ENCODE measurements at regions not wholly inside any gene's neighbourhood (a gene's known extent, or its start where the extent isn't known, plus 50 kb on each side); places are given as distances from the start of the nearest gene placed in this dataset.

- H3K27me3 ChIP-seq (ENCODE audit: control insufficient read depth, low read length), result no peaks in the 10 kb centered on the region
- TF ChIP-seq CTCF (IDR thresholded peaks at IDR 0.05; ENCODE audit: low read depth, low read length, poor library complexity, severe bottlenecking) (no peak), EZH2phosphoT487 (IDR thresholded peaks at IDR 0.05; ENCODE audit: borderline replicate concordance, low read length) (no peak)
- H3K4me2 ChIP-seq (ENCODE audit: low read length), result no peak overlapping the region
- H3F3A ChIP-seq (ENCODE audit: control insufficient read depth, insufficient read depth), result no peaks in the 10 kb centered on the region
- H3K36me3 ChIP-seq (ENCODE audit: control insufficient read depth, low read length), result no peaks in the 10 kb centered on the region
- no peaks in the 10 kb centered on the region for H3K79me2 ChIP-seq (ENCODE audit: control insufficient read depth, low read length)
- no peak overlapping the region for H3K27ac ChIP-seq (ENCODE audit: low read depth, low read length)
- peaks cover 9% of the 10 kb centered on the region; the same call in 1 of the 2 replicates for H3K9me3 ChIP-seq (ENCODE audit: control insufficient read depth, insufficient read depth, low read length)
- no peaks in the 10 kb centered on the region for H4K20me1 ChIP-seq (ENCODE audit: control insufficient read depth, insufficient read depth, low read depth, low read length)
- no peaks in the 10 kb centered on the region for H3K9me2 ChIP-seq (replicated peaks; ENCODE audit: control insufficient read depth, low read length)
- no peaks in the 10 kb centered on the region for H3K4me1 ChIP-seq (ENCODE audit: control insufficient read depth, low read length)
- no peak overlapping the region for H3K4me3 ChIP-seq (ENCODE audit: low read length)
These were observed 104.1 kb upstream of the ZNF492 start for GRCh38 chr19:22530042-22530441.

GRCh38 chr19:22528956-22529355 lies 105.2 kb upstream of the ZNF492 start:
- Histone ChIP-seq H3K9me2 (replicated peaks; ENCODE audit: control insufficient read depth, low read length) (no peaks in the 10 kb centered on the region), H3K4me2 (ENCODE audit: low read length) (no peak overlapping the region), H3K4me3 (ENCODE audit: low read length) (no peak overlapping the region), H3K9me3 (ENCODE audit: control insufficient read depth, insufficient read depth, low read length) (peaks cover 9% of the 10 kb centered on the region; the same call in 1 of the 2 replicates), H3K4me1 (ENCODE audit: control insufficient read depth, low read length) (no peaks in the 10 kb centered on the region), H3K79me2 (ENCODE audit: control insufficient read depth, low read length) (no peaks in the 10 kb centered on the region), H3K27ac (ENCODE audit: low read depth, low read length) (no peak overlapping the region), H3F3A (ENCODE audit: control insufficient read depth, insufficient read depth) (no peaks in the 10 kb centered on the region), H3K36me3 (ENCODE audit: control insufficient read depth, low read length) (no peaks in the 10 kb centered on the region), H3K27me3 (ENCODE audit: control insufficient read depth, low read length) (no peaks in the 10 kb centered on the region), H4K20me1 (ENCODE audit: control insufficient read depth, insufficient read depth, low read depth, low read length) (no peaks in the 10 kb centered on the region)
- TF ChIP-seq CTCF (IDR thresholded peaks at IDR 0.05; ENCODE audit: low read depth, low read length, poor library complexity, severe bottlenecking), result no peak
- TF ChIP-seq EZH2phosphoT487 (IDR thresholded peaks at IDR 0.05; ENCODE audit: borderline replicate concordance, low read length), result no peak

GRCh38 chr19:22527554-22527953 lies 105.4 kb upstream of the ZNF98 start:
- H3K9me3 ChIP-seq (ENCODE audit: control insufficient read depth, insufficient read depth, low read length), result peaks cover 12% of the 10 kb centered on the region; the same call in 1 of the 2 replicates
- no peak overlapping the region for H3K4me3 ChIP-seq (ENCODE audit: low read length)
- H4K20me1 ChIP-seq (ENCODE audit: control insufficient read depth, insufficient read depth, low read depth, low read length), result no peaks in the 10 kb centered on the region
- H3K27me3 ChIP-seq (ENCODE audit: control insufficient read depth, low read length), result no peaks in the 10 kb centered on the region
- no peaks in the 10 kb centered on the region for H3K9me2 ChIP-seq (replicated peaks; ENCODE audit: control insufficient read depth, low read length)
- H3K36me3 ChIP-seq (ENCODE audit: control insufficient read depth, low read length), result no peaks in the 10 kb centered on the region
- no peaks in the 10 kb centered on the region for H3K79me2 ChIP-seq (ENCODE audit: control insufficient read depth, low read length)
- H3K4me1 ChIP-seq (ENCODE audit: control insufficient read depth, low read length), result no peaks in the 10 kb centered on the region
- H3K27ac ChIP-seq (ENCODE audit: low read depth, low read length), result no peak overlapping the region
- no peak overlapping the region for H3K4me2 ChIP-seq (ENCODE audit: low read length)
- no peak for TF ChIP-seq CTCF (IDR thresholded peaks at IDR 0.05; ENCODE audit: low read depth, low read length, poor library complexity, severe bottlenecking)
- H3F3A ChIP-seq (ENCODE audit: control insufficient read depth, insufficient read depth), result no peaks in the 10 kb centered on the region
